Mesendoderm (in vitro differentiated cells): ENCODE measurements at regions not wholly inside any gene's neighbourhood (a gene's known extent, or its start where the extent isn't known, plus 50 kb on each side); places are given as distances from the start of the nearest gene placed in this dataset.

Source experiments
- DNase-seq: peaks from one replicate; pipeline ENCODE4 v3.0.0; 2013
- H2AK5ac ChIP-seq: 2 replicates; pipeline ENCODE4 v1.6.1; 2013; ENCODE audit warnings: low read length, inconsistent platforms
- H2BK120ac ChIP-seq: 2 replicates; pipeline ENCODE4 v1.6.1; 2013; ENCODE audit warnings: low read depth, mild to moderate bottlenecking, low read length, moderate library complexity, mixed read lengths
- H2BK15ac ChIP-seq: replicated peaks from 2 replicates; pipeline ENCODE4 v1.6.1; 2013; ENCODE audit warnings: low read depth, mild to moderate bottlenecking, moderate library complexity
- H2BK5ac ChIP-seq: 2 replicates; pipeline ENCODE4 v1.6.1; 2013; ENCODE audit warnings: low read length, inconsistent platforms
- H3K18ac ChIP-seq: 2 replicates; pipeline ENCODE4 v1.6.1; 2013; ENCODE audit warnings: mild to moderate bottlenecking, low read length, mixed read lengths
- H3K23ac ChIP-seq: one replicate; pipeline ENCODE4 v1.6.1; 2013; ENCODE audit warnings: low read length
- H3K27ac ChIP-seq: 2 replicates; pipeline ENCODE4 v1.5.1; 2013; ENCODE audit warnings: low read depth, mild to moderate bottlenecking, inconsistent platforms, low read length, moderate library complexity
- H3K27me3 ChIP-seq: 2 replicates; pipeline ENCODE4 v1.6.1; 2013; ENCODE audit warnings: low read length, control low read depth, mild to moderate bottlenecking, inconsistent platforms; ENCODE audit not compliant: insufficient read depth, poor library complexity
- H3K36me3 ChIP-seq: 2 replicates; pipeline ENCODE4 v1.6.1; 2013; ENCODE audit warnings: low read length, inconsistent platforms; ENCODE audit not compliant: control insufficient read depth, insufficient read depth
- H3K4ac ChIP-seq: one replicate; pipeline ENCODE4 v1.6.1; 2013; ENCODE audit warnings: low read depth, mild to moderate bottlenecking, low read length, moderate library complexity
- H3K4me1 ChIP-seq: 2 replicates; pipeline ENCODE4 v1.6.1; 2013; ENCODE audit warnings: low read depth, low read length, inconsistent platforms; ENCODE audit not compliant: control insufficient read depth
- H3K4me2 ChIP-seq: 2 replicates; pipeline ENCODE4 v1.6.1; 2013; ENCODE audit warnings: low read length
- H3K4me3 ChIP-seq: 2 replicates; pipeline ENCODE4 v1.5.1; 2013; ENCODE audit warnings: mild to moderate bottlenecking, low read length
- H3K56ac ChIP-seq: one replicate; pipeline ENCODE4 v1.6.1; 2013; ENCODE audit warnings: low read length
- H3K79me1 ChIP-seq: 2 replicates; pipeline ENCODE4 v1.6.1; 2013; ENCODE audit warnings: low read length, inconsistent platforms
- H3K79me2 ChIP-seq: 2 replicates; pipeline ENCODE4 v1.6.1; 2013; ENCODE audit warnings: mild to moderate bottlenecking, low read length; ENCODE audit not compliant: control insufficient read depth, insufficient read depth
- H3K9ac ChIP-seq: 2 replicates; pipeline ENCODE4 v1.6.1; 2013; ENCODE audit warnings: low read length, inconsistent platforms
- H4K5ac ChIP-seq: one replicate; pipeline ENCODE4 v1.6.1; 2013; ENCODE audit warnings: low read length
- H4K8ac ChIP-seq: one replicate; pipeline ENCODE4 v1.6.1; 2013; ENCODE audit warnings: low read depth, mild to moderate bottlenecking, control low read depth, low read length, moderate library complexity
- WGBS: extraction: QIAGEN DNeasy Blood & Tissue Kit; methylation state at CpG from one replicate; pipeline ENCODE4 v1.1.7; 2013; ENCODE audit warnings: low lambda C conversion rate, missing lambda C conversion rate; ENCODE audit not compliant: insufficient coverage; ENCODE audit errors: extremely low coverage; 5-methylcytosine and 5-hydroxymethylcytosine counted together

DNA sequence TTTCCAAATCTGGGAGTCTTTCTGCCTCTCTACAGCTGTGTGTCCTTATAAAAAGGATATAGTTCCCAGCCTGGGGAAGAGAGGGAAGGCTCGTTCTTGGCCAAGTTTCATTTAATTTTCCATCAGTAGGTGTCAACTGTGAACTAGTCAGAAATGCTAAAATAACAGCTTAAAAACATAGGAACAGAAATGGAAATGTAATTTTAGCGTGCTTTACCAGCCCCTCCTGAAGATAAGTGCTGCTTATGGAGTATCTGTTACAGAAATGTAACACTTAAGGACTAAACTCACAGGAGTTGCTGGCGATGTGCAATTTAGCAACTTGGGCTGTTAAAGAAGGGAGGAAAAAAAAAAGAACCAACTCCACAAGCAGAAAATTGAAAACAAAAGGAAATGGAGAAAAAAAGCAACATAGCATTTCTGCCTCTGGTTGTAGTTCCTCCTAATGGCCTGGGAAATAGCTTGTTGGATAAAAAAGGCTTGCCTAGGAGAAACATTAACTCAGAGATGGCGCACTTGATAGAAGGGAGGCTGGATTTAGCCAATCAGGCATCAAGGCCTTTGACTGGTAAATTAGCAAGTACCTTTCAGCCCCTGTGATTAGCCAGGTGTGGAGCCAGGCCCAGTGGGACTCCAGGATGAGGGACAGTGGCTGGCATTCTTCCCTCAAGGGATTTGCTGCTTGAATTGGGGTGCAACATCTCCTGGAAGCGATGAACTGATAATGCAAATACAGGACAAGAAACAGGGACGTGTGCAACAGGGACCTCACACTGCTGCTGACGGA is 84.3 kb downstream of the RPLP1 start:
- Histone ChIP-seq H4K5ac (no peak overlapping the region), H3K79me1 (no peaks in the 10 kb centered on the region), H3K4ac (no peak overlapping the region), H3K4me3 (no peak overlapping the region), H4K8ac (no peak overlapping the region), H3K27me3 (no peaks in the 10 kb centered on the region), H2AK5ac (no peak overlapping the region), H3K9ac (no peak overlapping the region), H2BK15ac (no peak overlapping the region), H3K56ac (no peak overlapping the region), H3K4me2 (no peak overlapping the region), H3K27ac (no peak overlapping the region), H3K36me3 (no peaks in the 10 kb centered on the region), H3K23ac (peak overlapping the region; percentile 6), H2BK120ac (no peak overlapping the region), H2BK5ac (no peak overlapping the region), H3K4me1 (peaks cover 13% of the 10 kb centered on the region), H3K18ac (no peak overlapping the region), H3K79me2 (no peaks in the 10 kb centered on the region)
- peak; percentile 63 for DNase-seq
- no CpG with 5 or more reads among the region's 7 CpGs for WGBS

DNA sequence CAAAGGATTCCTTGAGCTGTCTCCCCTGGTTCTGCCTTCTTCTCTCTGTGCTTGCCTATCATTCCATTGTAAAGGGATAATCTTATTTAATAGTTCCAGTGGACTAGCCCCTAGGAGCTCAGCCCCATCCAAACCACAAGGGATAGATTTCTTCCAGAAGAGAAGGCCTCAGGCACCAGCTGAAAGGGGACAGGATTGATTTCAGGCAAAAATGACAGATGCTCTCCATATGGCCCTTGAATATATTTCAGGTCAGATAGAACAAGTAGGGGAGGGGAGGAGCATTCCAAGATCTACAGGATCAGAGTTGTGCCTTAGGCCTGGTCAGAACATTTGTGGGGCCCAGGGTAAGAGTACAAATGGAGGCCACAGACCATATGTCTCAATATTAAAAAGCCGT is 85.3 kb downstream of the RPLP1 start:
- Histone ChIP-seq H3K36me3 (no peaks in the 10 kb centered on the region), H3K27me3 (no peaks in the 10 kb centered on the region), H4K5ac (no peak overlapping the region), H4K8ac (no peak overlapping the region), H3K23ac (no peak overlapping the region), H2BK120ac (no peak overlapping the region), H3K4me2 (no peak overlapping the region), H3K79me2 (no peaks in the 10 kb centered on the region), H2BK15ac (no peak overlapping the region), H3K27ac (no peak overlapping the region), H3K79me1 (no peaks in the 10 kb centered on the region), H2AK5ac (no peak overlapping the region), H3K18ac (no peak overlapping the region), H3K56ac (no peak overlapping the region), H3K4me1 (peaks cover 13% of the 10 kb centered on the region), H3K4ac (no peak overlapping the region), H3K4me3 (no peak overlapping the region), H3K9ac (no peak overlapping the region), H2BK5ac (no peak overlapping the region)
- no peak for DNase-seq
- WGBS: no CpG with 5 or more reads among the region's 1 CpG

DNA sequence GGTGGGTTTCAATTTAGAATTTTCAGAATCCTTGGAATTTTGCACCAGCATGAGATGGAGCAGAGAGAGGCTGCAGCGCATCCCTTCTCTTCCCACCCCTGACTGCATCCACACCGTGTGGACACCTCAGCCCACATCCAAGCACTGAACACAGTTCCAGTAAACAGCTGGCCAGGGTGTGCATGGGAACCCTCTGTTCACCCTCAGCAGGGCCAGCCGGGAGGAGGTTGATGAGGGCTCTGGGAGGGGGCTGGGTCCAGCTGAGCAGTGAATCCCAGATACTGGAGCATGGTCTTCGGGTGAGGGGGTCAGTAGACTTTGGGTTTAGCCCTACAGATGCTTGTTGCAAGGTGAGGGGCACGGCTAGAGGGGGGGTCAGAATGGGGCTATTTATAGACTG is 85.8 kb downstream of the RPLP1 start:
- no peak overlapping the region for H3K4ac ChIP-seq
- H3K4me2 ChIP-seq: no peak overlapping the region
- no peak overlapping the region for H2BK5ac ChIP-seq
- no peaks in the 10 kb centered on the region for H3K79me2 ChIP-seq
- H2BK15ac ChIP-seq: no peak overlapping the region
- H3K56ac ChIP-seq: no peak overlapping the region
- no peak overlapping the region for H3K18ac ChIP-seq
- no CpG with 5 or more reads among the region's 5 CpGs for WGBS
- H4K8ac ChIP-seq: no peak overlapping the region
- H3K79me1 ChIP-seq: no peaks in the 10 kb centered on the region
- no peak overlapping the region for H3K23ac ChIP-seq
- H3K27ac ChIP-seq: no peak overlapping the region
- peaks cover 13% of the 10 kb centered on the region for H3K4me1 ChIP-seq
- DNase-seq: no peak
- no peak overlapping the region for H3K9ac ChIP-seq
- no peak overlapping the region for H3K4me3 ChIP-seq
- no peaks in the 10 kb centered on the region for H3K27me3 ChIP-seq
- no peak overlapping the region for H2AK5ac ChIP-seq
- no peaks in the 10 kb centered on the region for H3K36me3 ChIP-seq
- H4K5ac ChIP-seq: no peak overlapping the region
- H2BK120ac ChIP-seq: no peak overlapping the region

DNA sequence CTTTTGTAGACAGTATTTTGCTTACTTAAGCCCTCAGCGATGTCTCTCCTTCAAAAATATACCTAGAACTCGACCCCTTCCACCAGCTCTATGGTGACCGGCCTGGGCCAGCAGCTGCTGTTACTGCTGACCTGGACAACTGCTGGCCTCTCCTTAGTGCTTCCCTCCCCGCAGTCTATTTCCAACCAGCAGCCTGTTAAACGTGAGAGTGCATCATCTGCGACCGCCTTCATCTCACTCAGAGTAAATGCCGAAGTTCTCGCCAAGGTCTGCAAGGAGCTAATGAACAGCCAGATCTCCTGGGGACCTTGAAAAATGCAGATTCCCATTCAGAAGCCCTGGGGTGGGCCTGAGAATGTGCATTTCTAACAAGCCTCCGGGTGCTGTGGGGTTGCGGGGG is 86.7 kb downstream of the RPLP1 start:
- peaks cover 13% of the 10 kb centered on the region for H3K4me1 ChIP-seq

DNA sequence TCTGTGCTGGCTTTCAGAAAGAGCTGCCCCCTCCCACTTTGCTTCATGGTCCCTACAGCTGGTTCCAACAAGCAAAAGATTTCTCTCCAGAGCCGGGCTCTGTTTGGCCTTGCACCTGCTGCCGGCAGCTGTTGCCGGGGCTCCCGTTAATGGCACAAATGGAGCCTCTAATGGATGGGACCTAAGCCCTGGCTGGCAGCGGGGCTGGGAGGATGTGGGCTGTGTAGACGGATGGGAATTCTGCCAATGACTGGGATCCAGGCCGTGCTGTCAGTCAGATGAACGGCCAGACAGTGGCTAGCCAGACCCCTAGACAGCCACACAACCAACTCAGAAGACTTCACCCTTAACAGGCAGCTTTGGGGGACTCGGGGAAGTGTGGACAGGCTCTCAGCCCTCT is 88.0 kb downstream of the RPLP1 start:
- Histone ChIP-seq H3K79me2 (no peaks in the 10 kb centered on the region), H3K79me1 (no peaks in the 10 kb centered on the region), H3K23ac (no peak overlapping the region), H3K9ac (no peak overlapping the region), H2BK120ac (no peak overlapping the region), H4K5ac (no peak overlapping the region), H3K18ac (no peak overlapping the region), H3K4me3 (no peak overlapping the region), H2BK5ac (no peak overlapping the region), H3K4me2 (no peak overlapping the region), H3K27me3 (no peaks in the 10 kb centered on the region), H2BK15ac (no peak overlapping the region), H3K4ac (no peak overlapping the region), H3K56ac (no peak overlapping the region), H3K36me3 (no peaks in the 10 kb centered on the region), H3K27ac (no peak overlapping the region), H4K8ac (no peak overlapping the region), H2AK5ac (no peak overlapping the region), H3K4me1 (peaks cover 13% of the 10 kb centered on the region)
- no CpG with 5 or more reads among the region's 9 CpGs for WGBS
- no peak for DNase-seq

More for the DNA sequence above, 86.7 kb downstream of the RPLP1 start:
- no peaks in the 10 kb centered on the region for H3K36me3 ChIP-seq
- no peak overlapping the region for H3K4ac ChIP-seq
- no CpG with 5 or more reads among the region's 11 CpGs for WGBS
- no peak overlapping the region for H3K56ac ChIP-seq
- H4K5ac ChIP-seq: no peak overlapping the region
- H3K18ac ChIP-seq: no peak overlapping the region
- H2BK120ac ChIP-seq: no peak overlapping the region
- no peak overlapping the region for H3K4me3 ChIP-seq
- H2BK15ac ChIP-seq: no peak overlapping the region
- H3K79me2 ChIP-seq: no peaks in the 10 kb centered on the region
- no peaks in the 10 kb centered on the region for H3K79me1 ChIP-seq
- H2AK5ac ChIP-seq: no peak overlapping the region
- H3K27ac ChIP-seq: no peak overlapping the region
- H3K23ac ChIP-seq: no peak overlapping the region
- no peak overlapping the region for H2BK5ac ChIP-seq
- H4K8ac ChIP-seq: no peak overlapping the region
- H3K9ac ChIP-seq: no peak overlapping the region
- H3K4me2 ChIP-seq: no peak overlapping the region
- DNase-seq: no peak
- H3K27me3 ChIP-seq: no peaks in the 10 kb centered on the region

DNA sequence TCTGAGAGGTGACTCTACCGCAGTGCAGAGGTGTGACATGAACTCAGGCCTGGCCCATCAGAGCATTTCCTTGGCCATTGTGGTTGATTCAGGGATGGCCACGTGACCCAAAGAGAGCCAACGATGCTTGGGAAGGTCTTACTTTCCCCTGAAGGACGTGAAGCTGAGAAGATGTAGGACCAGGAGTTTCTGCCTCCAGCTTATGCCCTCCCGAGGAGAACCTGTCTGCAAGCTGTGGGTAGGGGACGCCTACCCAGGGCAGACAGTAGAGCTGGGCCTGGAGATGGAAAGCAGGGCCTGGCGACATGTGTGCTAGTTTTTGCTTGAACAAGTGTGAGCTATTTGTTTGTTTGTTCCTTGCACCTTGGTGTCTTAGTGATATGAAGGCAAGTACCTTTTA is 89.4 kb downstream of the RPLP1 start:
- Histone ChIP-seq H3K4me2 (no peak overlapping the region), H4K5ac (no peak overlapping the region), H2BK15ac (no peak overlapping the region), H3K79me2 (no peaks in the 10 kb centered on the region), H3K9ac (no peak overlapping the region), H3K4me3 (no peak overlapping the region), H3K27me3 (no peaks in the 10 kb centered on the region), H2AK5ac (no peak overlapping the region), H3K79me1 (no peaks in the 10 kb centered on the region), H3K4me1 (peaks cover 8% of the 10 kb centered on the region), H2BK120ac (no peak overlapping the region), H3K36me3 (no peaks in the 10 kb centered on the region), H3K56ac (no peak overlapping the region), H3K18ac (no peak overlapping the region), H4K8ac (no peak overlapping the region), H3K27ac (no peak overlapping the region), H3K23ac (no peak overlapping the region), H2BK5ac (no peak overlapping the region), H3K4ac (no peak overlapping the region)
- no CpG with 5 or more reads among the region's 7 CpGs for WGBS
- no peak for DNase-seq
